HG03196 (cell line): ENCODE measurements at regions not wholly inside any gene's neighbourhood (a gene's known extent, or its start where the extent isn't known, plus 50 kb on each side); places are given as distances from the start of the nearest gene placed in this dataset.

Experiments
- ATAC-seq: cut with Tn5 transposase; IDR thresholded peaks from one replicate; pipeline ENCODE4 v1.9.1; 2021; ENCODE audit not compliant: unreplicated experiment

DNA sequence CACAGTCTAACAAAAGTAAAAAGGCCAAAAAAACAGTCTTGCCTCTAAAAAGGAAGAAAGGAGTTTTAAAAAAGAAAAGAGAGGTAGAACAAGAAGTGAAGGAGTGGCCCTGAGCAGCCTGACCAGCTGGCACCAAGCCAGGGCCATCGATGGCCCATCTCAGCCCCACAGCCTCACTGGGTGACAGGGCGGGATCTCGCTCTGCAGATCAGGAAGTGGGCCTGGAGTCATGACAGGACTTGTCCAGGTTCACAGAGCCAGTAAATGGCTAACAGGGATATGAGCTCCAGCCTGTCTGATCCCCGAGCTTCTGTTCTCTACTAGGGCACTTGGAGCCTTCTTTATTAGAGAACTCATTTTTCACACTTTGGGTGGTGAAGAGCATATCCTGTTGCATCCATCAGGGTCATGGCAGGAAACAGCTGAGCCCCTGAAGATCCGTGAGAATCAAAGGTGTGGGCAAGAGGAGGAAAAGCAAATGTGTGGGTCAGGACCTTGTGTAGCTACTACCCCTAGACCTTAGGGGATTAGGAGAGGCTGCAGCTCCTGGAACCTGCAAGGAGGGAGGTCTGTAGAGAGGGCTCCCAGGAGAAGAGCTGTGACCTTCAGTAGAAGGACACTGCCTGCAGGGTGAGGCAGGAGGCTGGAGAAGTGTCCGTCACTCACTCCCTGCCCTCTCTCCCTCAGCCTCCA is 299.0 kb upstream of the MSX2 start:
- no peak for ATAC-seq

DNA sequence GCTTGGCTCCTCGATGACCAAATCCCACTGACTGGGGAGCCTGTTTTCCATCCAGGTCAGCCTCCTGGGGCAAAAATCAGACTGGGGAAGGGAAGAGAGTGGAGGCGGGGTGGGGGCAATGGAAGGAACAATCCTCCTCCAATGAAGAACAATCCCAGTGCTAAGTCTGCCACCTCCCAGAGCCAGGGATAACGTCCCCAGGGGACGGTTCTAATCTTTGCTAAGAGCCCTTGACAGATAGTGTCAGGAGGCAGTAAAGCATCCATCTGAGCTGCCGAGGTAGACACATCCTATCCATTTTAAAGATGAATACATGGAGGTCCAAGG is 298.5 kb upstream of the MSX2 start:
- no peak for ATAC-seq

DNA sequence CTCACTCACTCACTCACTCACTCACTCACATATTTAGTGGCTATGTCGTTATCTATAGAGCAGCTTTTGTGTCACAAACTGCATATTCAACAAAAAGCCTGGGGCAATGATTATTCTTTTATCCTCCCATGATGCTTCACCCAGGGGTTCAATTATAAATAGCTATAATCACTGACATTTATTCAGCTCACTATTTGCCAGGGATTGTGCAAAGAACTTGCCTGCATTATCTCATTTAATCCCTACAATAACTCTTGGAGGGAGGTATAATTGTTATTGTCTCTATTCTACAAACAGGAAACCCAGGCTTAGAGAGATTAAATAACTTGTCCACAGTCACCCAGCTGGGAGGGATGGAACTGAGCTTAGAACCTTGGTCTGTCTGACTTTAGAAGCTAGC is 298.0 kb upstream of the MSX2 start:
- ATAC-seq, result no peak

DNA sequence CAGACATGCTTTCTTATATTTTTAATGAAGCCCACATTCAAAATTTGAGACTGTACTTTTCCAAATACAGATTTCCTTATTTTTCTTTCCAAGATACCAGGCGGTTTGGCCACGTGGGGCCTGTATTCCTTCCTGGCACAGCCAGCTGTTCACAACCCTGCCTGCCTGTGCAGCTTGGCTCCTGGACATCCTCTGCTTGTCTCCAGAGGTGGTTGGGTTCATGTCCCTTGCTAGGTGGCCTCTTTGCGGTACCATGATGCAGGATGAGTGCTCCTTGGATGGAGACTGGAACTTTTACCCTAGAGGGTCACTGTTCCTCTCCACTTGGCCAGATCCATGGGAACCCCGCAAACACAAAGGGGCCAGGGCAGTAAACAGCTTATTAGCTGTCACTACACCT is 297.5 kb upstream of the MSX2 start:
- ATAC-seq, result no peak

DNA sequence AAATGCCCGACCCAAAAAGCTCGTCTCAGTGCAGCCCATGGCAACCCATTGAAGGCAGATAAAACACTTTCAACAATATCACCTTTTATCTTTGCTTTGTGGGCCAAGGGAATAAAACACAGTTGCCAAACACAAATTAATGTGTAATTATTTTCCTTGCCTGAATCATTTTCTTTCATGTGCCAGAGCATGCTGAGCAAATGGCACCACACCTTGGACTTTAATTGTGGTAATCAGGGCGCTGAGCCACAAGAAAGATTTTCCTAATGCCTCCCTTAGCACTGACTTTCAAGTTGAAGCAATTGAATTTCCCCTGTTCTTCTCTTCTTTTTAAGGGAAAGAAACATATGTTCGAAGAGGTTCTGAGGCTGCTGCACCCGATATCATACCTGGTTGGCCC is 297.1 kb upstream of the MSX2 start:
- ATAC-seq, result no peak

DNA sequence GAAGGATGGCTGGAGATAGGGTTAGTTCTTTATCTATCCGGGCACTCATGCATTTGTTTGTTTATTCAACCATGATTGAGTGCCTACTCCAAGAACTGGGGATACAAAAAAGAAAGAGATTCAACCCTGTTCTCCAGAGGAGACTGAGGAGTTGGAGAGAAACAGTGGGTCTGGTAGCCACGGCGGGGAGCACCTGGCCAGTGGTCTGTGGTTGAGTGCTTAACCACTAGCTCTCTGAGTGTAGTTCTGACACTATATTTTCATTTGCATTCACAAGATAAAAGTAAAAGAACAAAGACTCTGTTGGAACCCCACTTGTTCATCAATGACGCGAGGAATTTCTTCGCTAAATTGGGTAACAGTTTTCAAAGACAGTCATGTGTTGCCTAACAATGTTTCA is 295.5 kb upstream of the MSX2 start:
- no peak for ATAC-seq

DNA sequence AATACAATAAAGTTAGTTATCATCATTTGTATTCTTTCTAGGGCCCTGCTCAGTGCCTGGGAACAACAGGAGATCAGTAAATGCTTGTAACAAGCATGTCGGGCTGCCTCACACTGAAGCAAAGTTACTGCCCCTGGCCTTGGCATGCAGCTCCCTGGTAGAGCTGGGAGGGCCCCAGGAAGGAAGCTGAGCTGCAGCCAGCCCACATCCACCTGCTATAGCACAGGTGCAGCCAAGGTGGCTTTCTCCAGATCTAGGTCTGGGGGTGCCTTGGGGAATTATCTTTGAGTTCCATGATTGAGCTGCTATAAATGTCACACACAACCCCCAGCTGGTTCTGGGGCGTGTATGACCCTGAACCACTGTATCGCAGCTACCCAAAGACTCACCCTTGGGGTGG is 293.4 kb upstream of the MSX2 start:
- ATAC-seq, result no peak

DNA sequence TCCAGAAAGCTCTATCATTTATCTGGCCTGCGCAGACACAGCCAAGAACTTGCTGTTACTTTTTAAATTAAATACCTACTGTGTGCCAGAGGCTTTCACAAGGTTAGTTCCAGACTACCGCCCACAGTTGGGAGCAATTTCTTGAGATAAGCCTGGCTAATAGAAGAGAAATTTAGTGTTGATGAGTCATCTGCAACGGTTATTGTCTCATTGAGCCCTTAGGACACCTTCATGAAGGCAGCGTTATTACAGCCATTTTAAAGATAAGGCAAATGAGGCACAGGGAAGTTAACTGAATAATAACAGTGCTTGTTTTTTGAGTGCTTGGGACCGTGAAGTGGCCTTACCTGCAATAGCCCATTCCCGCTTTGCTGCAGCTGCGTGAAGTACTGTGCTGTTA is 292.9 kb upstream of the MSX2 start:
- ATAC-seq, result no peak

DNA sequence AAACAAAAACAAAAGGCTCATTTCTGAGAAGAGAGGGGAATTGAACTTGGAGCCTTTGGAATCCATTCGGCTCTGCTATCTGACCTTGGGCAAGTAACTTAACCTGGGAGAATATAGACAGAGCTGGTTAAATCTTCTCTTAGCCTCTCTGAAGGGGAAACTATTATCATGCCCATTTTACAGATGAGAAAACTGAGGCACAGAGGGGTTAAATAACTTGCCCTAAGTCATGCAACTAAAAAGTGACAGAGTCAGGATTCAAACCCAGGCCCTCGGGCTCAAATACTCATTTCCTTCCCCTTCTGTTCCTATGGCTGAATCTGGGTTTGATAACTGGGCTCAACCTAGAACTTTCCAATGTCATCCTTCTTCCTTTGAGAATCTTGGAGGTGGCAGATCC is 291.3 kb upstream of the MSX2 start:
- ATAC-seq, result no peak

DNA sequence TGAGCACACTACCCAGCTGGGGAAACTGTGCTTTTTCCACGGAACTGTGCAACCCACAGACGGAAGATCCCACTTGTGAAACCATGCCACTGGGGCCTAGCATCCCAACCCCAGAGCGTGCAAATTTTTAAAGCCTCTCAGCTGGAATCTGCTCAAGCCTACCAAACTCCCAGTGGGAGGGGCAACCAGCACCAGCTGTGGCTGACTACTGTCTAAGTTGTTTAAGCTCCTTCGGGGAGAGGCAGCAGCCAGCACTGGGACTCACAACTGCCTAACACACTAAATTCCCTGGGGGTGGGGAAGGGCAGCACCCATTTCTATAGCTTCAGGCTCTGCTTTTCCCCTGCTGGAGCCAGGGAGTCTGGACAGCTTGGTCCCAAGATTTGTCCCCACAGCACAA is 287.6 kb upstream of the MSX2 start:
- no peak for ATAC-seq

DNA sequence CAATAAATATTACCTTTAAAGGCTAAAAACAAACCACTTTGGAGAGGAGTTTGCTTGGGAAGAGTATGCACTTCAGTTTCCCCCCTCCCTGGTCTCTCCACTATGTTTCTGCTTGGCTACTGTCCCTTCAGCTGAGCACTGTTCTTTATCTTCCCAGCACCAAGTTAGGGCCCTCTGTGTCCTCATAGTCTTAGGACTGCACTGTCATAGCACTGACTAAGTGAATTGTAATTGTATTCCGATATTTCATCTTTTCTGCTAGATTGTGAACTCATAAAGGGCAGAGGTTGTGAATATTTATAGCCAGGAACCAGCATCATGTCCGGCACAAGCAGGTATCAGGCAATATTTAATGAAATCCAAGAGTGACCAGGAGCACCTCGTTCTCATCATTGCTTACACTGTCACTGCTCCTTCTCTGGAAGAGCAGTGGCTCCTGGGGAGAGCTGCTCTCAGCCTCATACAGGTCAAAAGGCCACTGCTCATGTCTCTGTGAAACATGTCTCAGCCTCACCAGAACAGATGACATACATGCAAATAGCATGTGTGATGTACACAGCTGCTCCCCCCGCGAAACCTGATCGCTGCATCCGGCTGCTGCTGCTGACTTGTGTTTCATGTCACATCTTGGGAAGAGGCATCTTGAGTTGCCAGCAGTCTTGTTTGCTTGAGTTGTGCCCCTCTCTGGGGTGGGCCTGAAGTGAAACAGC is 279.7 kb upstream of the MSX2 start:
- ATAC-seq, result no peak

DNA sequence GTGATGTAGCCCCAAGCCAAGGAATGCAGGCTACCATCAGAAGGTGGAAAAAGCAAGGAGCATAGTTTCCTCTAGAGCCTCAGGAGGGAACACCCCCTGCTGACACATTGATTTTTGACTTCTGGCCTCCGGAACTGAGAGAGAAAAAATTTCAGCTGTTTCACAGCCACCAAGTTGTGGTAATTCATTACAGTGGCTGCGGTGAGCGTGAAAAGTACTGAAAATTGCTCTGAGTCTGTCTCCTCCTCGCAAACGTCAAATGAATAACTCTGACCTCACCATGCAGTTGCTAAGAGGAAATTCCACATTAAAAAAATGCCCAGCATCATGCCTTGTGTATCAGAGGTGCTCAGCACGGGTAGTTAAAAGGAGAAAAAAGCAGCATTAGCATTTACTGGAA is 277.9 kb upstream of the MSX2 start:
- ATAC-seq, result no peak

DNA sequence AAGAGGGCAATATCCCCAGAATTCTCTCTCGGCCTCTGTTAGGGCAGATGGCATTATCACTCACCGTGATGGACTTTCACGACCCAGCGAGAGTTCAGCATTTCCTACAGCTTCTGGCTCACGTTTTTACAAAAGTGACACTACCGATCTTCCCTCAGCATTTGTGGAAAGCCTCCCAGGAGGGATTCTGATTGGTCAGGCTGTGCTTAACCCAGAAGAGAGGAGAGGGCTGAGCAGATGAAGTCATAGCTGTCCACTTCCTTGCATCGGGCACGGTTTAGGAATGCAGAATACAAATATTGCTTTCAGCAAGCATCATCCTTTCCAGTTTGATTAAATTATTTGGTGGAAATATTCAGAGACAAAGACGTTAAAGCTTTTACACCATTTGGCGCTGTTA is 277.4 kb upstream of the MSX2 start:
- no peak for ATAC-seq

DNA sequence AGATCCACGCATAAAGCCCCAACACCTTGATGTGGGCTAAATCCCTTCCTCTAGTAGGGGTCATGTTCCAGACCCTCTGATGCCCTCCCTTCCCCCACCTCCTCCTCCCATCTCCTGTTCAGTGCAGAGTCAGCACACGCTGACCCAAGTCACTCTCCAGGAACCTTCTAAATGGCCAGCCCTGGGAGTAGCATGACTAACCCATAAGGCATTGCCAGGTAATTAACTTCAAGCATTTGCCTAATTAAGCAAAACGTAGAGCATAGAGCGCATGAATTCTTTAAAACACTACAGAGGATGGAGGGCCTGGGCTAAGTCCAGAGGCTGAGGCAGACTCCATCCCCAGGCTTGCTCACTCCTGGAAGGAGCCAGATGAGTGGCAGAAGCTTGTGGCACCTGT is 276.3 kb upstream of the MSX2 start:
- ATAC-seq, result no peak

DNA sequence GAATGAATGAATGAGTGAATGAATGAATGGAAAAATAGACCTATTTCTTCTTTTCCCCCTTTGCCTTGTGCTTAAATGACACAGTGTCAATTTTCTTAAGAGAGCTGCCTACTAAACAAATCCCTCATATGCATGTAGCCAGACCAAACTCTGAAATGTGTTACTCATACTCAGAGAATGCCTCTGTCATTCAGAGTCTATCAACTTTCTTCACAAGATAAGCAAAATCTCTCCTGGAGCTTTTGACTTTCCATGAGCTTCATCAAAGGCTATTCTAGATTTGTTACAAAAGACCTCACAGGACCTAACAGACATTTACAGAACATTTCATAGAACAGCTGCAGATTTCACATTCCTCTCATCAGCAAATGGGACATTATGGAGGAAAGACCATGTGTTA is 275.7 kb upstream of the MSX2 start:
- ATAC-seq, result no peak

DNA sequence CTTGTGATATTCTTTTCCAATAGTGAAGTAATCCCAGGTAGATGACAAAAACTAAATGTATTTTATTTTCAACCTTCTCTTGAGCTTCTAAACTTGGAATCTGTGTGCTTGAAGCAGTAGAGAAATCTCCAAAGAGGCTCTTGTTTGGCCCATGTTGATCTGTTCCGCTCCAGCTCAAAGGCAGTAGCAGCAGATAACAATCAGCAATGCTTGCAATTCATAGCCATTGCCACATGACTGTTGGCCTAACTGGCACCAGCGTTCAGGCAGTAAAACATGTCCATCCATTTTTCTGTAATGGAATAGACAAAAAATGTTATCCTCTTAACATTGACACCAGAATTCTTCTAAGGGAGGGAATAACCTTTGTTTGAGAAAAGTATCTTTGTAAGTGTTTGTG is 270.7 kb upstream of the MSX2 start:
- ATAC-seq, result no peak

DNA sequence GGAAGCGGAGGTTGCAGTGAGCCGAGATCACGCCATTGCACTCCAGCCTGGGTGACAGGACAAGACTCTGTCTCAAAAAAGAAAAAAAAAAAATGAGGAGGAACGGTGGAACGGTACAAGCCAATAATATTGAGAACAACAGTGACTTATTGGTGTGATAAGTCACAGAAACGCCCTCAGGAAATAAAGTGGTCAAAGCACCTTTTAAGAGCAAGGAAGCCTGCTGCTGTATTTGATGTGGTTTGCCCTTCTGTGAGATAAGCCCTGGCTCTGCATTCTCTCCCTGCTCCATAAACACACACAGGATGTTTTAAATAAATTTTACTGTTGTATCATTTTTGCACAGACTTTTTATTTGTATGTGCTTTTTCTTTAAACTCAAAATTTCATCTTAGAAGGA is 269.9 kb upstream of the MSX2 start:
- ATAC-seq, result no peak

DNA sequence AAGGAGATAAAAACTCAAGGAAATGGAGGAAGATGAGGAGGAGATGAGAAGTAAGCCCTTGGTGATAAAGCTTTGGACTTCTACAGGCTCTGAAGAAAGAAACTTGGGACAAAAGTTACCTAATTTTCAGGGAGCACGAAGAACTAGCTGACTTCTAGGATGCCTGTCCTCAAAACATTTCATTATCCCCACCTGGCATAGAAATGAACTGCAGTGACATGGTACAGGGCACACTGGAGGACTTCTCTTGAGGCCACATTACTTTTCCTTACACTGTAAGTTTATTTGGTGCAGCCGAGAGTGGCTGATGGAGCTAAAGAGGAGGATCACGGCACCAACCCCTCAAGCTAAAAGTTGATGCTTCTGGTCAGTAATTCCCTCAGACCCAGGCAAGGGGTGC is 269.5 kb upstream of the MSX2 start:
- ATAC-seq, result no peak

DNA sequence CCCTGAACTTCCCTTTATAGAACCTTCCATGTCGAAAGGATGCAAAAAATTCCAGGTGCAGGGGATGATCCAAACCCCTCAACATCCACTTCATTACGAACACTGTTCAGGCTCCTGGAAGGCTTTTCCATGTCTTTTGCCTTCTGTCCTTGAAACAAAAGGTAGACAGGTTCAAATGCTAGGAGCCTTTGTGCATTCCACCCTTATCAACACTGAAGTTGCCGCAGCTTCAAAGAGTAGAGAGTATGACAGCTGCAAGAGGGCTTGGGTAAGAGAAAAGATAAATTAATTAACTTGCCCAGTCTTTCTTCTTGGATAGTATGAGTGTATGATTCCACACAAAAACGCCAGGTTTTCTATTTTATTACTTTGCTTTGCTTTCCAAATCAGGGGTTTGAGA is 269.1 kb upstream of the MSX2 start:
- ATAC-seq, result no peak

DNA sequence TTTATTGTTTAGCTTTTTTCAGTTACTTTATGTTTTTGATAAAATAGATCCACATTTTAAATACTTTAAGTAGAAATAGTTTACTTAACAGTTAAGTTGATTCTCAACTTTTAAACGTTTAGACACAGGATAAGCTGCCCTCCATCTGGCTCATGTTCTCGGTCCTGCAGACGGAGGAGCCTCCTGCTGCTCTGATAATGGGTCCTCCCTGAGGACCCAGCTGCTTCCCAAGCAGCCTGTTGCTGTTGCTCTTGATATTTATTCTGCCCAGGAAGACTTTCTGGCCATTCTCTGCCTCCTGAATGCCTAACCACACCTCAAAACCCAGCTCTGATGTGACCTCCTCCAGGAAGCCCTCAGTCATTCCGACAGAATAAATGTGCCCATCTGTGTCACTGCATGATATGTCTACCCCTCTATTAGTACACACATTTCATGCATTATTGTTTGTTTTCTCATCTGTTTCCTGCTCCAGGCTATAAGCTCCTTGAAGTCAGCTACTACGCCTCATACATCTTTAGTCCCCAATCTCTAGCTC is 267.2 kb upstream of the MSX2 start:
- no peak for ATAC-seq

DNA sequence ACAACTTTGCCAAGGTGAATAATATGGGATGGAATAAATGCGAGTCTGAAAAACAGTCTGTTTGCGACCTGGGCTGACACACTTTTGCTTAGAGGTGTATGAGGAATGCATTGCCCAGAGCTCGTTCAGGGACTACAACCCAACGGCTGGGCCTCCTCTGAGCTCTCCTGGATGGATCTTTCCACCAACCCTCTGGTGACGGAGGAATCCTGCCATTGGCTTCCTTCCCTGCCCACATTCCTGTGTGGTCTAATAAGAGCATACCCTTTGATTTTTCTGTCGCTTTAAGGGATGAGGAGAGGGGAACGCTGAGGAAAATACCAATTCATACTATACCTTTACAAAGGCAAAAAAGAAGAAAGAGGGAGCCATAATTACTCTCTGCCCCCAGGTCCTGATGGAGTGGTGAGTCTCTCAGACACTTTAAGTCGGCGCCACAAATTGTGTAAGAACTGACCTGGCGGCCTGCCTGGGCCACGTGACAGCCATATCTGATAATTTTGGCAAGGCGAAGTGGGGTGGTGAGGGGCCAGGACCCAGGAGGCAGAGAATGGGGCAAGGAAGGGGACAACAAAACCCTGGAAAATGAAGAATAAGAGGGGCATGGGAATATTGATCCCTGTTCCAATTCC is 265.2 kb upstream of the MSX2 start:
- ATAC-seq, result no peak

DNA sequence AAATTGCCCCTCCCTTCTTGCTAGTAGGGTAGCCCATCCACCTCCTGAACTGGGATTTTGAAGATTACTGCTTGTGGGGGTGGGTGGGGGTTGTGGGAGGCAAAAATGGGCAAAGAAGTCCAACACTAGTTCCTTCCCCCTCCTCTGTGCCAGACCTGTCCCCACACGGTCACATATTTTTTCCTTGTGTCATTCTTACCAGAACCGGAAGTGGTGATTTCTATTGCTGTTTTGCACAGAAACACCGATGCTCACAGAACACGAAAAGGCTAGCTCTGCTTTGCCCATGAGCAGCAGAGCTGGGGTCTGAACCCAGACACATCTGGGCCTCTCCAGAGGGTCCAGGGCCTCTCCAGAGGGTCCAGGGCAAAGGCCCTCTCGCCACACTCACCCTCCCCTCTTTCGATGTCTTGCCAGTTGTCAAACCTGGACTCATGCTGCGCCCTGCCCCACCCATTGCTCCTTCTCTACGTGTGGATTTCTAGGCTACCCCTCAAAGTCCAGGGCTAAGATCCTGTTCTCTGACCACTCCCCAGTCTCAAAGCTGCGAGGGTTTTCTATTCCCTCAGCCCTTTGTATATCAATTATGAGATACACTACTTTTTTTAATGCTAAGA is 264.4 kb upstream of the MSX2 start:
- ATAC-seq, result no peak
